DLD1 (cell line): ENCODE measurements at regions not wholly inside any gene's neighbourhood (a gene's known extent, or its start where the extent isn't known, plus 50 kb on each side); places are given as distances from the start of the nearest gene placed in this dataset.
"Not testable (repeated sequence)": the region's sequence is repeated elsewhere in the genome, so short reads cannot be mapped to it uniquely, and the experiment has no call there.

Source experiments
- in situ Hi-C: cut with HindIII; loops from 2 replicates; pipeline ENCODE4 v1.10.0; 2017; ENCODE audit warnings: low sequenced_read_pairs

GRCh38 chr13:61965756-61966155 is 550.1 kb upstream of the PCDH20 start:
- in situ Hi-C loops, result no loop called here

GRCh38 chr13:61960981-61961380 is 545.3 kb upstream of the PCDH20 start:
- in situ Hi-C loops, result no loop called here

GRCh38 chr13:61954092-61954491 is 538.4 kb upstream of the PCDH20 start:
- in situ Hi-C loops, result no loop called here

- in situ Hi-C loops, result no loop called here
Observed at GRCh38 chr13:61950828-61951227, 535.2 kb upstream of the PCDH20 start.

GRCh38 chr13:61944329-61944929 is 528.8 kb upstream of the PCDH20 start:
- in situ Hi-C loops, result no loop called here

DNA sequence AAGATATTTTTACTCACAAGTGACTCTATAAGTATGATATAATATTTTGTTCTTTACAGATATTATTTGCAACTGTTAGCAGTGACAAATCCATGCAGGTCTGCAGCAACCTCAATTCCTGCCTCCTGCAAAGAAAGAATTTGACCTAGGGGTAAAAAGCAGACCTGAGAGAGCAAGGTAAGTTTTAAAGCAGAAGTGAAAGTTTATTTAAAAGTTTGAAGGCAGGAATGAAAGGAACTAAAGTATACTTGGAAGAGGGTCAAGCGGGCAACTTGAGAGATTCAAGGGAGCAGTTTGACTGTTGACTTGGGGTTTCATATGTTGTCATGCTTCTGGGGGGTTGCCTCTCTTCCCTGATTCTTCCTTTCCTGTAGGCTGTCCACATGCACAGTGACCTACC is 520.1 kb upstream of the PCDH20 start:
- in situ Hi-C loops, result no loop called here

DNA sequence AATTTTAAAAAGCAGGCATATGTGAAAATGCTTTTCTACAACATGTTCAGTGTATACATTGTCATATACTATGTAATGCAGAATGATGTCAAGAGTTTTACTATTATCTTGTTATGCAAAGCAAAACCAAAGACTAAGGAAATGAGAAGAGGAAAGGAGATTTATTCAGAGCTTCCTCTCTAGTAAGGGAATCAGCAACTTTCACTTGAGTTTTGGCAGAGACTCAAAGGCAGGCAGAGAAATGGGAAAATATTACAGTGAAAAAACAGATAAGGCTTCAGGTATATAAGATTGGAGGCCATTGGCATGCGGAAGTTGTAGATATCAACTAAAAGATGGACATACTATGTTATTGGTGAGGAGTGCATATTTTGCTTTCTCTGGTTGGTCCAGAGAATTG is 512.0 kb upstream of the PCDH20 start:
- in situ Hi-C loops, result no loop called here

GRCh38 chr13:61918841-61919240 is 503.2 kb upstream of the PCDH20 start:
- in situ Hi-C loops, result no loop called here

- in situ Hi-C loops, result no loop called here
Observed at GRCh38 chr13:61916483-61916882, 500.8 kb upstream of the PCDH20 start.

DNA sequence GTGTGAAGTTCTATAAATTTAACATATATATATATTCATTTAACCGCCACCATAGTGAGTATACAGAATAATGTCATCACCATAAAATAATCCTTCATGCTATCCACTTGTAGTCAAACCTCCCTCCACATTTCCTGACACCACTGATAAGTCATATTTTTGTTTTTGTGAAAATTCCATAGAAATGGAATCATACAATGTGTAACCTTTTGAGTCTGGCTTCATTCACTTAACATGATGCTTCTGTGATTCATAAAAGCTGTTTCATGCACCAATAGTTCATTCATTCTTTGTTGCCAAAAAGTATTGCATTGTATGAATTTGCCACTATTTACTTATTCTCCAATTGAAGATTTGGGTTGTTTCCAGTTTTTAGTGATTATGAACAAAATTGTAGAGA is 497.5 kb upstream of the PCDH20 start:
- in situ Hi-C loops, result no loop called here

- in situ Hi-C loops, result no loop called here
Observed at GRCh38 chr13:61908906-61909615, 493.4 kb upstream of the PCDH20 start.

- in situ Hi-C loops, result no loop called here
Observed at GRCh38 chr13:61905054-61905453, 489.4 kb upstream of the PCDH20 start.

GRCh38 chr13:61901946-61902541 is 486.4 kb upstream of the PCDH20 start:
- in situ Hi-C loops, result no loop called here

DNA sequence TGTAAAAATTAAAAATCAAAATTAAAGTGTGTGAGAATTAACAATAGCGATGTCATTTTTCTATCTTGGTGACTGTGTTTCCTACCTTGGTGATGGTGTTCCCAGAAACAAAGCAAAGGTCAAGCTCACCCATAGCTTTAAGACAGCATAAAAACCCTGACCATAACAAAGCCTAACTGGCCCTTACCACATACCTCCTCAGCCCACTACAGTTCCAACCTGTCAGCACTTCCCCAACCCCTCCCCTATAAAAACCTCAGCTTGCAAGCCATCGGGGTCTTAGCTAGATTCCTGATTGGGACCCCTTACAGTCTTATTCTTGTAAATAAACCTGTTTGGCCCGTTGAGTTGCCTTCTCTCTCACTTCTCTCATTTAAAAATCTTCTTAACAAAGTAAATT is 484.4 kb upstream of the PCDH20 start:
- in situ Hi-C loops, result no loop called here

GRCh38 chr13:61898207-61898606 is 482.6 kb upstream of the PCDH20 start:
- in situ Hi-C loops, result no loop called here

DNA sequence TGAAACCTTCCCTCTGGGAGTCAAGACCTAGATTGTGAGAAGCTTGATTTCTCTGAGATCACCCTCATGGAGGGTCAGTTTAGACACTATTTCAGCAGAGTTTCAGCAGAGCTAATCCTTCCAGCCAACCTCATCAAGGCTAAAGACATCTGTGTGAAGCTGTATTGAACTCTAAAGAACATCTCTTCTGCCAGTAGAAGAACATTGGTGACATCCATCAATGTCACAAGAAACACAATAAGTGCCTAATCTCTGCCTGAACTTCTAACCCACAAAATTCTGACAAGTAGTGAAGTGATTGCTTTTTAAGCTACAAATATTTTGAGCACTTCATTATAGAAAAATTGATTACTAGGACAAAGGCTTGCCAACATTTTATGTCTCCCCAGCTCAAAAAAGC is 475.8 kb upstream of the PCDH20 start:
- in situ Hi-C loops, result no loop called here

DNA sequence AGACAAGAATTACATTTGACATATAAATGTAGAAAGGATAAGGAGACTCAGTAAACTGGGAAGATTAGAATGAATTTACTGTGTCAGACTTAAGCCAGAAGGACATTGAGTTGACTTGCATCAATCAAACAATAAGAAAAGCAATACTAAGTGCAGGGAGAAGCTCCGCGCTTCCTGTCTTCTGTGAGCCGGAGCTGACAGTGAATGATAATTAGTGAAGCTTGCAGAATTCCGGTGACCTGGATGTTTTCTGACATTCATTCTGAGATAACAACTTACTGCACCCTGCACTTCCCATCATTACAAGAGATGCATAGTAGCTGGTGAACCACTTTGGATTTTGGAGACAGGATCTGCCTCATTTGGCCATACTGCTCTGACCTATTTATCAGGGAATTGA is 469.2 kb upstream of the PCDH20 start:
- in situ Hi-C loops, result no loop called here

DNA sequence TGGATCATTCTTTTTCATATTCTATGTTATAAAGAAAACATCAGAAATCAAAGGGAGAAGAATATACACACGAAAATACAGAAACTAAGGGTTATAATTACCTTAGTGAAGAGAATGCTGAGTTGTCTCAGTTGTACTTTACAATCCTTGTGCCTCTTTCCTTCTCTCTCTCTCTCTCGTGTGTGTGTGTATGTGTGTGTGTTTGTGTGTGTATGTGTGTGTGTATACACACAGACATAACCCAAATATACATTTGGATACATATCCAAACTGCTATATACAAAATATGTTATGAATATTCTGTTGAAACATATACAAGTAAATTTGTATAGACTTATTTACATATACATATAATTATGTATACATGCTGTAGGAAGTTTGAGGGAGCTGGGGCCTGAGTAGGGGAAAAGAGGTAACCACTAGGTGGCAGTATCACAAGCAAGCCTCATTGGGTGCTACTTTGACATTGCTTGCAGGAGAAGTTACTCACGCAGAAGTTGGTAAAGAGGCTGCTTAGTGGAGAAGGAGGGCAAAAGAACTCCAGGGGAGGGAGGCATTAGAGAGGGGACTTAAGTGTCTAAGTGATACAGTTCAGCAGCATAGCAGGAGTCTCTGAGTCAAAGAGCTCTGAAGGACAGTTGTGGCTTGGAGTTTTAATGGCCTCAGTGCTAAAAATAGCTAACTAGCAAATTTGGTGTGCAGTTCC is 465.1 kb upstream of the PCDH20 start:
- in situ Hi-C loops, result no loop called here

DNA sequence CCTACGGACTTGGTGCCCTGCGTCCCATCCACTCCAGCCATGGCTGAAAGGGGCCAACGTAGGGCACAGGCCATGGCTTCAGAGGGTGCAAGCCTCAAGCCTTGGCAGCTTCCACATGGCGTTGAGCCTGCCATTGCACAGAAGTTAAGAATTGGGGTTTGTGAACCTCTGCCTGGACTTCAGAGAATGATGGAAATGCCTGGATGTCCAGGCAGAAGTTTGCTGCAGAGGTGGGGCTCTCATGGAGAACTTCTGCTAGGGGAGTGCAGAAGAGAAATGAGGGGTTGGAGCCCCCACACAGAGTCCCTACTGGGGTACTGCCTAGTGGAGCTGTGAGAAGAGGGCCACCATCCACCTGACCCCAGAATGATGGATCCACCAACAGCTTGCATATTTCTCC is 462.9 kb upstream of the PCDH20 start:
- in situ Hi-C loops, result not testable (repeated sequence)

DNA sequence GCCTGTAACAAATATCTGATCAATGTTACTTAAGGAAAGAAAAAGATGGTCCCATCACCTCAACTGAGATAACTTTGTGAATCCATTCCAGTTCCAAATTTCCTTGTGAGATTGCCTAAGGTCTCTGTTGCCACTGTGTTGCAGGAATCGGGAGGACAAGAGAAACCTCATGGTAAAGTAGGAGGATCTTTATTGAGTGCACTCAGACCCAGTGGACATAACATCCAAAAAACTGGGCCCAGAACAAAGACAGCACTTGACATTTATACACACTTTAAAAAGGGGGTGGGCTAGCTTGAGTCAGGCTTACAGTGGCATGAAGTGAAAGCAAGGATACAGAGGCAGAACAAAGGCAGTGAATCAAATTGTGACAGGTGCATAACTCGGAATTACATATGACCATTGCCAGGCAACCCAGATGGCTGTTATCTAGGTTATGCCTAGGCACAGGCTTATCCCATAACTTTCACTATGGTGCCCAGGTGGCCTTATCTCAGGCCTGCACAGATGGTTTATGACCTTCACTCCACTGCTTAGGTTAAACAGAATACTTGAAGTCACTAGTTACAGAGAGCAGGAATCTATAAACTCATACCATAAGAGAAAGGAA is 459.4 kb upstream of the PCDH20 start:
- in situ Hi-C loops, result no loop called here

GRCh38 chr13:61873717-61874116 is 458.1 kb upstream of the PCDH20 start:
- in situ Hi-C loops, result no loop called here
